SHP77 (cell line): ENCODE measurements at regions not wholly inside any gene's neighbourhood (a gene's known extent, or its start where the extent isn't known, plus 50 kb on each side); places are given as distances from the start of the nearest gene placed in this dataset.

Experiments used
- DNase-seq, 2 experiments: peaks; one replicate each; lab custom pipeline; 2025; lab: John Stamatoyannopoulos, UW

DNA sequence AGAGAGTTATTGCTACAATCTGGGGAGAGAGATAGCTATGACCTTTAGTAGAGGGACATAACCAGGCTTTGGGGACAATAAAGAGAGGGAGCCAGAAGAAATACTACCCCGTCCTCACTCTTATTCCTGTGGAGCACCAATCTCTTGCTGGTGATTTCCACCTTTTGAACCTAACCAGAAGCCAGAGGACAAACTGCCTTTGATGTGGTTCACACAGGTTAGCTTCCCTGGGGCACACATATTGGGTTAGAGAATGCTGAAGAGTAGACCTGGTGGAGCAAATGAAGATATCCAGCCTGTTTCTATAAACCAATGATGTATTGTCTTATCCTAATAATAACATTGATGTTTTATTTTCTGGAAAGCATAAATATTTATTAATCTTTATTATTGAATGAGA, 399.3 kb downstream of the HTR7 start:
- DNase-seq = no peak

DNA sequence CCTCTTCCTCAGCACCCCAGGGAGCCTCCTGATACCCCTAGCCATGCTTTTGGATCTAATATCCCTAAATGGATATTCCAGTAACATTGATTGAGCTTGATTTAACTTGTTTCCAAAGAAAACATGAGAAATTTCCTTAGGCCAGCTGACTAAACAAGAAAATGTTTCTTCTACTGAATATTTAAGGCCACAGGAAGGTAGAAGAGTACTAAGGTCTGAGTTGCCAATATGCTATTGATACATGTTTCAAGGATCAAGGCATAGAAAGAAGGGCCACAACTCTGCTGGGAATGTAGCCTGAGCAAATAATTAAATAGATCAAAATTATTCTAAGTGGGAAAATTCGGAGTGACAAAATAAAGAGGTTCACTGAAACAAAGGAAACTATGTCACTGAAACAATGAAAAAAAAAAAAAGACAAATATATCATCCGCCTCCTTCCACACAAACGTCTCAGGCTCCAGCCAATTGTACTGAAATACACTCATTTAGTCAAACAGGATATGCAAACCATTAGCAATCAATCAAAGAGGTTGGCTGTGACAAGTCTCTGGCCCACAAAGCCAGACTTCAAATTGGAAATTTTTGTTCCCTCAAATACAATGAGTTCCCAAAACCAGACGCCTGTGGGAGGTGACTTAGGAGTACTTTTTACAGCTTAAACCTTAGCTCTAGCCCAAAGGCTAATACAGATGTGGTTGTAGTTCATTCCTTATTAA, 396.2 kb downstream of the HTR7 start:
- DNase-seq = no peak

DNA sequence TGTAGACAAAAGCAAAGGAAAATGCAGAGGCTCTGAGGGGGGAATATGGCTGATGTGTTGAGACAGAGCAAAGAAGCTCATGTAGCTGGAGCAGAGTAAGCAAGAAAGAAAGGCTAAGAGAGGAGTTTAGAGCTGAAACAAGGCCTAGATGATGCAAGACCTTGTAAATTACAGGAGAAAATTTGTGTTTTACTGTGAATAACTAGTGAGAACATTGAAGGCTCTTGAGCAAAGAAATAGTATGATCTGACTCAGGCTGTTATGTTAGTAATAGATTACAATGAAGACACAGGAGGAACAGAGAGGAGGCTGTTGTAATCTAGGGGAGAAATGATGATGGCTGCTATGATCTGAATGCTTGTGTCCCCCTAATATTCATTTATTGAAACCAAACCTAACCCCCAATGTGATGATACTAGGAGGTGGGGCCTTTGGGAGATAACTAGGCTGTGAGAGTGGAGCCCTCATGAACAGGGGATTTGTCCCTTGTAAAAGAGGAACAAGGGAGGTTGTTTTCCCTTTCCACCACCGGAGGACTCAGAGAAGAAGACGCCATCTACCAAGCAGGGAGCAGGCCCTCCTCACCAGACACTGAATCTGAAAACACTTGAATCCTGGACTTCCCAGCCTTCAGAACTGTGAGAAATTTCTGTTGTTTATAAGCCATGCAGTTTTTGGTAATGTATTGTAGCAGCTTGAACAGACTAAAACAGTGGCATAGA, 394.9 kb downstream of the HTR7 start:
- no peak for DNase-seq

DNA sequence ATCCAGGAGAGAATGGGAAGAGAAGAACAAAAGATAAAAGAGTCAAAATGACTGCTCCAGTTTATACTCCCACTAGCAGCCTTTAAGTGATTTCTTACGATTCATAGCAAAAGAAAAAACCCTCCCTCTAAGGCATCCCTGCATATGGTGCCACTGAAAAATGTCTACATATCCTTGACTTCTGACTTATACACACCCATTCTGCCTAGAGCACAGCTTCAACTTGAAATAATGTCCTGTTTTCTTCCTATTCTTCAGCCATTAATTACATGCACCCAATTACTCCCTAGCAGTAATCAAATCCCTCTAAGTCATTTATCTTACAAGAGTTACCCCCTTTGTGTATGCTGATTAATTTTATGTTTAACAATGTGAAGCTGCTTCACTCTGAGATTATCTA, 393.5 kb downstream of the HTR7 start:
- DNase-seq = no peak

DNA sequence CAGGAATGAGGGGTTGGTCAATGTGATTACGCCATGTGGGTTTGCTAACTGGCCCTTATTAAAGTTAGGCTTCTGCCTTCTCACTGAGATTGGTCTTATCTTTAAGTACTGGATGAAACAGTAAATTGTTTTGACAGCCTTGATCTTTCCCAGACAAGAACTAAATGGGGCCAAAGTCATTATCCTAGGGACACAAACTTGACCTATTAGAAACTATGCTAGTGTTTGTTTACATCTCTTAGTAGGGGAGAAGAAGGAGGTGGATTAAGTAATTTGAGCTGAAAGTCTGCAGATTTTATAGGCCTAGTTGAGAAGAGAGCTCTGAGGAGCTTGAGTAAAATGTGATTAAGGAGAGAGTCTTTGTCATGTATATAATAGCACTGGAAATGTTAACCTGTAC, 386.9 kb downstream of the HTR7 start:
- no peak for DNase-seq

DNA sequence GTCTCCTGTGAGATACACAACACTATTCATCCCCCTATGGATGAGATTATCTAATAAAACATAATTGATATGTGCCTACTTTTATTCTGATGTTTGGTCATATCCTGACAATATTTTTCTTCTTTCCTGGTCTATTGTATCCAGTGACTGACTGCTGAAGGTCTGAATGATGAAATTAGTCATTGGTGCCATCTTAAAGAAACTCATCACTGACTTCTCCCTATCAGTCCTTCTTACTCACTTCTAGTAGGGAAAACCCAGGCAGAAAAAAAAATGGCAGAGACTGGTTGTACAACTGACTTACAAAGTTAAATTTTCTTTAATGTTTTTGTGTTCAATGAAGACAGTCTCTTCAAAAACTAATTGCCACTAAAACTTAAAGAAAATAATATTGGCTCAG, 377.4 kb downstream of the HTR7 start:
- DNase-seq = no peak

DNA sequence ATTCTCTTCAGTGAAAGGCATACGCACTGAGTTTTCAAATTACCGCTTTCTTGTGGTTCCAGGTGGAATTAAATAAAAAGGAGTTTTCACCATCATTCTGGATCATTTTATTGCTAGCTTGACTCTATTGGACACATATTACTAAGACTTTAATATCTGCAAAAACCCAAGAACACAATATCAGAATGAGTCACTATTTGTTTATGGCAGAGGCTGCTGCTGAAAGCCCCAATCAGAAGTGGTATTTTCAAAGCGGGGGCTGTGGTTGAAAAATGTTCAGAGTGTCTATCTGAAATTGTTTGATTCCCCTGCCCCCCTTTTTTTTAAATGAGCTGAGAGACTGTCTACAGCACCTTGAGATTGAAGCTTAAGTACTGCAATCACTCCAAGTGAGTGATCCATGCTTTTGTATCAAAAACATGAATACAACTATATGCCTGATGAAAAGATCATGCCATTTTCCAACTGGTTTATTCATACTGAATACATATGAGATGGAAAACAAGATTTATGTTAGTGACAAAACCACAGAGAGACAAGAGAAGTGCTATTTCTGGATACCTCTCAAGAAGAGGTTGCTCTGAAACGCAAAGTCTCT, 376.4 kb downstream of the HTR7 start:
- no peak for DNase-seq

DNA sequence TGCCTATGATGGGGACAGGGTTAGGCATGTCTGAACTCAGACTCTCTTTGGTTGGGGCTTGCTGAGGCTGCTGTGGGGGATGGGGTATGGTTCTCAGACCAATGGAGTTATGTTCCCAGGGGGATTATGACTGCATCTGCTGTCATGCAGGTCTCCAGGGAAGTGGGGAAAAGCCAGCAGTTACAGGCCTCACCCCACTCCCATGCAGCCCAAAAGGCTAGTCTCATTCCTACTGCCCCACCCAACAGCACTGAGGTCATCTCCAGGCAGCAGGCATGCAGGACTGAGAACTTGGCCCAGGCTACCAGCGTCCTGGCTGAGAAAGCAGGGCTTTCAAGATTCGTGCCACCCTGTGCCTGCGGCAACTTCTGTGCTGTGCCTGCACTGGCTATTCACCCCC, 373.3 kb downstream of the HTR7 start:
- no peak for DNase-seq

DNA sequence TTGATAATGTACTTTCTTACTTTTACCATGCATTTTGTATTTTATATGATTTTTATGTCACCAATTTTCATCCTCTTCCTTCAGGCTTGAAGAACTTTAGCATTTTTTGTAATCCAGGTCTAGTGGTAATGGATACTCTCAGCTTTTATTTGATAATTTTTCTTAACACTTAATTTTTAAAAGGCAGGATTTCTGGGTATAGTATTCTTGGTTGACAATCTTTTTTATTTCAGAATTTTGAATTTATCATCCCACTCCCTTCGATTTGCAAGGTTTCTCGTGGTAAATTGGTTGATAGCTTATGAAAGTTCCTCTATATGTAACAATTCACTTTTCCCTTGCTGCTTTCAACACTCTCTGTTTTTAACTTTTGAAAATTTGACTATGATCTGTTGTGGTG, 363.7 kb downstream of the HTR7 start:
- no peak for DNase-seq

DNA sequence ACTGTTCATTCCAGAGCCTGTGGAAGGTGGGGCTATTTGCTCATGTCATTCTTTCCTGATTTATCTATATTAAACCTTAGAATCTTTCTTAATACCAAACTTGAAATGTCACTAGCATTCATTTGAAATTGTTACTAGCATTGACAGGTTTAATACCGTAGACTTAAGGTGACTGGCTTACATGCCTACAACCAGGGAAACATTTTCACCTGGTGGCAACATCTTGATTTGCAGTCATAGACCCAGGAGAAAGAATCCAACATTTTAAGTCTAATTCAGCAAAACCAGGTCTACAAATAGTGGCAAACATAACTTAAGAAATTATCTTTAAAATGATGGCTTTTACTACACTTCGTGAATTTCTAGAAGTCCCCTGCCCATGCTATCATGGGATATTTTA, 353.7 kb downstream of the HTR7 start:
- DNase-seq = no peak

DNA sequence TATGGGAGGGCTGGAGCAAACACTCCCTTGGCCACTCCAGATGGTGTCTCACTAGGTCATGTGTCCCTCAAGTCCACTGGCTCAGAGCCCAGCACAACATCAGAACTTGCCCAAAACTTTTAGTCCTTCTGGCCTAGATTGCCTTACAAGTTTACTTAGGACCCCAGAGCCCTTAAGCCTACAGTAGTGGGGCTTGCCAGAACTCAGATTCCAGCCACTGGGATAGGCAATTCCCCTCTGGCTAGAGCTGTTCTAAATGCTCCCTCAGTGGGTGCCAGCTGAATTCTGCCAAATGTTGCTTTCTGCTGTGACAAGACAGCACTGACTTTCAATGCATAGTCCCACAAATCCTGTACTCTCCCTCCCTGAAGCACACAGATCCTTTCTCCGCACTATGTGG, 331.1 kb downstream of the HTR7 start:
- no peak for DNase-seq

DNA sequence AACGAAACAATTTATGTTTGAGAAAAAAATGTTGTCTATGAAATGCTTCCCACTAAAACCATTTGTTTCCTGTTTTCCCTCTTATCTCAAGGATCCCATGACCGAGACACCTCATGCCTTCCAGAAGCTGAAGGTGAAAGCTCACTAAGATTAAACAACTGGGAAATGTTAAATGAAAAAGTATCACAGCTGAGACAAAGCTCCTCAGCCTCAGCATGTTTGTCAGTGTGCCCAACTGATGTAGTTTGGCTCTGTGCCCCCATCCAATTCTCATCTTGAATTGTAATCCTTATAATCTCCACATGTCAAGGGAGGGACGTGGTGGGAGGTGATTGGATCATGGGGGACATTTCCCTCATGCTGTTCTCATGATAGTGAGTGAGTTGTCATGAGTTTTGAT, 327.3 kb downstream of the HTR7 start:
- no peak for DNase-seq

DNA sequence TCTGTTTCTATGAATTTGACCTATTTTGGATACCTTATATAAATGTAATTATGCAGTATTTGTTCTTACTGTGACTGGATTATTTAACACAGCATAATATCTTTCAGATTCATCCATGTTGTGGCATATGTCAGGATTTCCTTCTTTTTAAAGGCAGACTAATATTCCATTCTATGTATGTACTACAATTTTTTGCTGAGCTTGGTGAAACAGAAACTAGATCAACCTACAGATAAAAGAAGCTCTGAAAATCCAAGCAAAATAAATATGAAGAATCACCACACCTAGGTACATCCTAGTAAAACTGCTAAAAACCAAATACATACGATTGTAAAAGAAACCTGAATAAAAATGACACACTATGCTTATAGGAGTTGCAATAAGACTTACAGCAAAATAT, 300.5 kb downstream of the HTR7 start:
- no peak for DNase-seq

DNA sequence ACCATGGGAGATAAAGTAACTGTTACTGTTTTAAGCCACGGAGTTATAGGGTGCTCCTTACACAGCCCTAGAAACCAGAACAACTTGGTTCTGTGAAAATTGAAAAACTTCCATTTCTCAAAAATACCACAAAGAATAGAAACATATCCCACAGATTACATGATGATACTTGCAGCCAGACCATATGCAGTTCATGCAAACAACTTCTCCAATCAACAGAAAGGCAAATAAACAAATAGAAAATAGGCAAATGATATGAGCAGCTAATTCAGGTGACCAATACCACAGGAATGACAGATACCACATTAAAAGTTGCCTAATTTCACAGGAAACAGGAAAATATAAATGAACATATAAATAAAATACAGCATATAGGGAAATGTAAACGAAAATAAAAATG, 297.5 kb downstream of the HTR7 start:
- no peak for DNase-seq

DNA sequence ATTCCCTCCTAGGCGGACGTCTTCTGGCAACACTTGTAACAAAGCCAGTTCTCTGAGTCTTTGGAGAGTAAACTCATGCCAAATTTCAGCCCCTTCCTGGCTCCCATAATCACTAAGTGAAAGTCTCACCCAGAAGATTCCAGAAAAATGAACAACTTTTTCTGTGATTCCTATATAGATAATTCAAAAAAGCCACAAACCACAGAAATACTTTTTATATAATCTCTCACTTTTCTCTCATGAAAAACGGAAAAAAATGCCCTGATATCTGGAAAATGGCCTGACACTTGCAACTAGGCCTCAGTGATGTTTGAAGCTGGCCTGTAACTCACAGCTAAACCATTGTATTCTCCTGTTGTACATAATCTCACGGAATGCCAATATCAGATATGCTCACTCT, 296.2 kb downstream of the HTR7 start:
- DNase-seq = no peak

DNA sequence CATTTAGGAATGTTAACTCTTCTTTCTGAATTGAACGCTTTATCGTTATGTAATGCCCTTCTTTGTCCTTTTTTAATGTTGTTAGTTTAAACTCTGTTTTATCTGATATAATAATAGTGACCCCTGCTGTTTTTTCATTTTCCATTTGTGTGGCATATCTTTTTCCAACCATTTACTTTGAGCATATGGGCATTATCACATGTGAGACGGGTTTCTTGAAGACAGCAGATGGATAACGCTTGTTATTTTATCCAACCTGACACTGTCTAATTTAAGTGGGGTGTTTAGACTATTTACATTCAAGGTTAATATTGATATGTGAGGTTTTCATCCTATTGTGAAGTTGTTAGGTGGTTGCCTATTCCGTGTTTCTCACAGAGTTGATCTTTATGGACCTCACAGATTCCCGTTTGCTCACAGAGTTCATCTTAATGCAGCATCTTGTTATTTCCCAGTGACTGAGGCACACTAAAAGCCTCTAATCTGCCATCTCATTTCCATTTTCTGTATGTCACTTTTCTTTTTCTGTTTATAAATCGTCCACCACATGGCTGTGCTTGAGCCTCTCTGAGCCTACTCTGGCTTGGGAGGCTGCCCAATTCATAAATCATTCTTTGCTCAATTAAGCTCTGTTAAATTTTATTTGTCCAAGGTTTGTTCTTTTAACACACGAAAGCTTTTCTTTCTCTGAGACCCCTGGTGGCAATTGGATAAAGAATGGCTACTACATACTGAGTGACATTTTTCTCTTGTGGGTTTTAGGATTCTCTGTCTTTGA, 286.2 kb downstream of the HTR7 start:
- DNase-seq = no peak

DNA sequence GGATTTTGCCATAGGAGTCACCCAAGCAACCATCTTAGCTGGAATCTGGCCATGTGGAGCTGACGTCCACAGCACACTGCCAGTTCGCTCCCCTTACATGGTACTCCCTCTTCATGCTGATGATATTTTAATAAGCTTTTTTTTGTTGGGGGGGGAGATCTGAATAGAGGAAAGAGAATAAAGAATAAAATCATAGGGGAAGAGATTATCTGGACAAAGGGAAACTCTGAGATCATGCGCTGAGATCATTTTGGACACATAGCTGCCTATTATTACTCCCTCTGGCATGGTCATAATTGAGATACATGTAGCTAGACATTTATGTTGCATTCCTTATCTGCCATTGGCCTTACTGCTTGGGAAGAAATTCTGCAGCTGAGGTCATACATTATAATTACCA, 282.7 kb downstream of the HTR7 start:
- no peak for DNase-seq

DNA sequence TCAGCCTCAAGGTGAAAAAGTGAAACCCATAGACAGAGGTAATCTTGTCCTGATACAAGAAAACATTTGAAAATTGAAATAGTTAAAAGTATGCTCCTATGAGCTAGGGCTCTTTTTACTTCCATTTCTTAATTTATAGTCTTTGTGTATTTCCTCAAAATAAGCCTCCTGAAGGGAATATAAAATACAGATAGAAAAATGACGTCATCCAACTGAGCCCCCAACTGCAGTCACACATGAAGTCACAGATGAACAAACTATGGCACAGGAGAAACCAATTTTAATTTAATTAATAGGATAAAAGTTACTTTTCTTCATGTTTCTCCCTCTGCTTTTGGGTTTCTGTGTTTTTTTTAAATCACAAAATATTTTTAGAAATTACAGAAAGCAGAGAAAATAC, 280.3 kb downstream of the HTR7 start:
- DNase-seq = no peak

DNA sequence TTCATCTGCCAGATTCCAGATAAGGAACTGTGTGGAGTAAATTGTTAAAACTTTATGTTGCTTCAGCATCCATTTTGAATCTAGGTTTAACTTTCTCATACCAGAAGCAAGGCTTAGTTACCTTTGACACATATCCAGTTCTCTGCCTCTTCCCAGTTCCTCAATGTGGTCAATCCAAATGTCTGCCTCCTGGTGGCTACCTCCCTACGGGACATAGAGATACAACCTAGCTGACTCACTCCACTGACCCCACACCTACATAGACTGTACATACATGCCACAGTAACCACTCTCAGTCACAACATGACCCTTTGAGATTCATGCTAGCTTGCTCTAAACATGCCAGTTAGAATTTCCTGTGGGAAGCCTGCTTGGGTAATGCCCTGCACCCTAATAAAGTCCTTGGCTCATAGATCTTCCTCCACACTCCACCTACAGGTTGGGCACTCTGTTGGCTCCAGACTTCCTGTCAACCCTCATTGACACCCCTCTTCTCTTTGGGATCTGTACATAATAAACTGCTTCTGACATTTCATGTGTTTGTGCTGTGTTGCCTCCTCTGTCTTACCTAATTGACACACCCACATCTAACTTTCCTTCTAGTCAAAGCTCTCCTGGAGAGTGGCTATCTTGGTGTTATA, 278.1 kb downstream of the HTR7 start:
- DNase-seq = no peak

DNA sequence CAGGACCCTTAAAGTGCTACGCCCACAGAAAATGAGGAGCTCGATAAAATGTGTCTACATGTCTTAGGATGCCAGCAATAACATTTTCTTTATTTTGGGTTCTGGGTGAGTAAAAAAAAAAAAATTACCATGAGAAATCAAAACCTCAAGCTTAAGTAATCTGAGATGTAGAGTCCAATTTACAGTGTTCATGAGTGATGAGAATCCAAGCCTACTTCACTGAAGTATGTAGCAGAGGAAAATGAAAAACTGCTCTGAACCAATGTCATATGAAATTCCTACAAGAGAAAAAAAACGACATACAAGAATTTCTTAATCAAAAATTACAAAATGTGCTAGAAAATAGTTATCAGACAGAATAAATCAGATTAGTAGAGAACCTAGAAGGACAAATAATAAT, 274.4 kb downstream of the HTR7 start:
- DNase-seq = no peak

DNA sequence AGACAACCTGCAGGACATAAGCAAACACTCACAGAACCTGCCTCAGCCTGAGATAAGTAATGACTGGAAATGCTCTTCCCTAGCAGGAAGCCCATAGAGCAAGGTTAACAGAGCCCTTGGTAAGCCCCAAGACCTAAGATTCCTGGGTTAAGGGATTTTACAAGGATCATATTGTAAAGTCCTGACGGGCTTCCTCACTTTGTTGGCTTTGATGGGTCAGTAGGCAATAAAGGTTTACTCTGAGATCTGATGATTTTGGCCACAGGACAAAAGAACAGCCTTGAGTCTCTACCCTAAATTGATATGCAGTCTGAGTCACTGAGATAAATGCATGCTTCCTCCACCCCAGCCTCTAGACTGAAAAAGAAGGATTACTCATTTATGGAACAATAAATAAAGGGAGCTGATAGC, 270.8 kb downstream of the HTR7 start:
- no peak for DNase-seq

DNA sequence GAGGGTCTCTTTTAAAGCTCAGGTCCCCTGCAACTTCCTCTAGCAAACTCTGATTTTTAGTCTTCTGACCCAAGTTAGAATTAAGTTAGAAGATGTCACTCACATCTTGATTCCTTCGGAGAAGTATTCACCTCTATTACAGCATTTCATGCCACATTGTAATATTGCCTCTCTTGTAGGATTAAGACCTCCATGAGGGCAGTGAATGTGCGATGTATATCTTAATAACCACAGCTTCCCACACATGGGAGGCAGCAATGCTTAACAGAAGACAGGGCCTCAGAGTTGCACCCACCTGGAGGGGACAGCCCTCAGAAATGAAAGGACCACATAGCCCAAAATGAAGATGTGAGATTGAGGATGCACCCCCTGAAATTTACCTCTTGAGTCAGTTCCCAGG, 270.3 kb downstream of the HTR7 start:
- DNase-seq = no peak
